ENCODE measurements at regions not wholly inside any gene's neighbourhood (a gene's known extent, or its start where the extent isn't known, plus 50 kb on each side); places are given as distances from the start of the nearest gene placed in this dataset.

DNA sequence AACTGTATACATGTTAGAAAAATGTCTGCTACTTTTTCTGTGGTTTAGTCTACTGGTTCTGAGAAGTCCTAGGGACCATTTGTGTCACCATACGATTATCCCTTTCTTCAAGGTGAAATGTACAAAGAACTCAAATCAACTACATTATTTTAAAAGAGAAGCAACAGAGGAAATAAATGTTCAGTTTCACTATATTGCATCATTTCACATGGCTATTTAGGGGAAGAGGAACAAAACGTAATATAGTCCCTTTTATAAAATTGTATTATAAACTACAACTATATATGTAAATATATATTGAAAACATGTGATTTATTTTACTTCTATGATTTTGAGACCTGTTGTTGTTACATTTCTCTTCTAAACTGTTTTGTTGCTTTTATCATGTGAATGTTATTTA, 1308.0 kb downstream of the EPHA7 start:
- TF ChIP-seq, protein P1, sequence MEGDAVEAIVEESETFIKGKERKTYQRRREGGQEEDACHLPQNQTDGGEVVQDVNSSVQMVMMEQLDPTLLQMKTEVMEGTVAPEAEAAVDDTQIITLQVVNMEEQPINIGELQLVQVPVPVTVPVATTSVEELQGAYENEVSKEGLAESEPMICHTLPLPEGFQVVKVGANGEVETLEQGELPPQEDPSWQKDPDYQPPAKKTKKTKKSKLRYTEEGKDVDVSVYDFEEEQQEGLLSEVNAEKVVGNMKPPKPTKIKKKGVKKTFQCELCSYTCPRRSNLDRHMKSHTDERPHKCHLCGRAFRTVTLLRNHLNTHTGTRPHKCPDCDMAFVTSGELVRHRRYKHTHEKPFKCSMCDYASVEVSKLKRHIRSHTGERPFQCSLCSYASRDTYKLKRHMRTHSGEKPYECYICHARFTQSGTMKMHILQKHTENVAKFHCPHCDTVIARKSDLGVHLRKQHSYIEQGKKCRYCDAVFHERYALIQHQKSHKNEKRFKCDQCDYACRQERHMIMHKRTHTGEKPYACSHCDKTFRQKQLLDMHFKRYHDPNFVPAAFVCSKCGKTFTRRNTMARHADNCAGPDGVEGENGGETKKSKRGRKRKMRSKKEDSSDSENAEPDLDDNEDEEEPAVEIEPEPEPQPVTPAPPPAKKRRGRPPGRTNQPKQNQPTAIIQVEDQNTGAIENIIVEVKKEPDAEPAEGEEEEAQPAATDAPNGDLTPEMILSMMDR (optimal IDR thresholded peaks at IDR 0.05 in 1 of 3, IDR thresholded peaks at IDR 0.05 in 1 of 3, conservative IDR thresholded peaks at IDR 0.05 in 1 of 3; ENCODE audit: extremely low read depth in 1 of 3, insufficient read depth in 2 of 3, low read length in 3 of 3): no peak
- TF ChIP-seq EZH2 (IDR thresholded peaks at IDR 0.05; ENCODE audit: low read length): no peak

All from keratinocyte (primary cell).